CD4-positive, alpha-beta memory T cell (primary cell): ENCODE measurements at regions not wholly inside any gene's neighbourhood (a gene's known extent, or its start where the extent isn't known, plus 50 kb on each side); places are given as distances from the start of the nearest gene placed in this dataset.

ENCODE experiments used
- CTCF ChIA-PET: fragments of 350-600 bp; sonication (Branson Sonifier 250); formaldehyde crosslinking; loops from one replicate; lab custom pipeline; 2021; ENCODE audit warnings: inconsistent platforms; ENCODE audit not compliant: partially characterized antibody; lab: Charles Lee
- POLR2A ChIA-PET: fragments of 350-600 bp; sonication (Branson Sonifier 250); formaldehyde crosslinking; loops from one replicate; lab custom pipeline; 2021; ENCODE audit not compliant: partially characterized antibody; lab: Charles Lee
- DNase-seq, 5 donors: peaks; one replicate each; pipeline versions ENCODE4 v3.0.0 to v3.0.0-alpha.2; 2020 to 2022; ENCODE audit warnings: mixed read lengths in 1 of 5
- H3K27ac ChIP-seq: one replicate; pipeline ENCODE4 v1.7.0; 2013; ENCODE audit warnings: low read depth, low read length
- H3K27me3 ChIP-seq: 2 replicates; pipeline ENCODE4 v1.7.0; 2013; ENCODE audit warnings: mild to moderate bottlenecking, low read length, moderate library complexity; ENCODE audit not compliant: insufficient read depth
- H3K36me3 ChIP-seq: 2 replicates; pipeline ENCODE4 v1.7.0; 2013; ENCODE audit warnings: mild to moderate bottlenecking, low read length, moderate library complexity; ENCODE audit not compliant: insufficient read depth
- H3K4me1 ChIP-seq: 2 replicates; pipeline ENCODE4 v1.7.0; 2013; ENCODE audit warnings: mild to moderate bottlenecking, low read length, moderate library complexity; ENCODE audit not compliant: insufficient read depth
- H3K4me3 ChIP-seq, 2 donors: one replicate each; pipeline ENCODE4 v1.7.0; 2013; ENCODE audit warnings: low read length in 2 of 2, mild to moderate bottlenecking in 1 of 2
- H3K9me3 ChIP-seq, 2 donors: one replicate each; pipeline ENCODE4 v1.7.0; 2013; ENCODE audit warnings: low read length in 2 of 2, control low read depth in 1 of 2; ENCODE audit not compliant: control insufficient read depth in 1 of 2
- H3K27ac Mint-ChIP-seq, 7 donors: one replicate each; pipeline ENCODE4 v1.8.0; 2020 to 2021; ENCODE audit warnings: mixed read lengths in 7 of 7, mild to moderate bottlenecking in 6 of 7, inconsistent platforms in 3 of 7, moderate library complexity in 3 of 7
- H3K27me3 Mint-ChIP-seq, 2 donors: one replicate each; pipeline ENCODE4 v1.8.0; 2020 to 2021; ENCODE audit warnings: mixed read lengths in 2 of 2
- H3K36me3 Mint-ChIP-seq, 2 donors: one replicate each; pipeline ENCODE4 v1.8.0; 2020 to 2021; ENCODE audit warnings: mixed read lengths in 2 of 2, inconsistent platforms in 1 of 2, mild to moderate bottlenecking in 1 of 2
- H3K4me1 Mint-ChIP-seq, 4 donors: one replicate each; pipeline ENCODE4 v1.8.0; 2020 to 2021; ENCODE audit warnings: mixed read lengths in 4 of 4, mild to moderate bottlenecking in 1 of 4
- H3K4me3 Mint-ChIP-seq, 8 donors: one replicate each; pipeline ENCODE4 v1.8.0; 2020 to 2021; ENCODE audit warnings: mixed read lengths in 8 of 8, mild to moderate bottlenecking in 7 of 8, moderate library complexity in 6 of 8, inconsistent platforms in 3 of 8
- H3K9me3 Mint-ChIP-seq, 8 donors: one replicate each; pipeline ENCODE4 v1.8.0; 2020 to 2021; ENCODE audit warnings: mixed read lengths in 8 of 8, mild to moderate bottlenecking in 5 of 8, inconsistent platforms in 3 of 8, moderate library complexity in 1 of 8
- intact Hi-C: fragments of 100-400 bp; cut with micrococcal nuclease; formaldehyde crosslinking; loops from one replicate; pipeline ENCODE4 v1.15.1; 2023

DNA sequence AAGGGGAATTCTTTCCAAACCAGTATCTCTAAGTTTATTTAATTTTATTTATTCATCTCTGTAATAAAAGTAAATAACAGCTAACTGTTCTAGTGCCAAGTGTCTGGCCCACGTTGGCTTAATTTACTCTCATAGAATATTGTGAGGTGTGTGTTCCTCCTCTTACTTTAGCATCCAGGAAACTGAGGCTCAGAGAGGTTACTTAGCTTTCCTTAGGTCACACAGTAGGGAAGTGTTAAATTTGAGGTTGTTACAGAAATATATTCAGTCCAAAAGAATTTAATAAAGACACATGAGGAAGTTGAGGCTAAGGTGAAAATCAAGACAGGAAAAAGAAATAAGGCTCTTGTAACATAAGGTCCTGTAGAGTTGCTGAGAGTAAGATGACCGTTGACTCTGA is 84.4 kb upstream of the MRPS22 start:
- Histone ChIP-seq H3K9me3 (no peaks in the 10 kb centered on the region), H3K4me1 (no peaks in the 10 kb centered on the region), H3K4me3 (no peak overlapping the region), H3K36me3 (no peaks in the 10 kb centered on the region), H3K27me3 (no peaks in the 10 kb centered on the region), H3K27ac (no peak overlapping the region)
- ChIA-PET CTCF (no interaction called here), POLR2A (no interaction called here)
- Mint-ChIP-seq H3K4me1 (no peaks in the 10 kb centered on the region), H3K27me3 (peaks cover 6 to 7% of the 10 kb centered on the region in 2 donors), H3K27ac (no peak overlapping the region), H3K4me3 (no peak overlapping the region), H3K36me3 (no peaks in the 10 kb centered on the region), H3K9me3 (peaks cover 0 to 5% (median 0%) of the 10 kb centered on the region in 8 donors)
- no peak for DNase-seq
- intact Hi-C loops = no loop called here

GRCh38 chr3:139260041-139260486 is 83.8 kb upstream of the MRPS22 start:
- no peaks in the 10 kb centered on the region for H3K36me3 ChIP-seq
- no peak overlapping the region for H3K27ac Mint-ChIP-seq
- intact Hi-C loops = no loop called here
- CTCF ChIA-PET = no interaction called here
- no peaks in the 10 kb centered on the region for H3K9me3 ChIP-seq
- H3K4me1 Mint-ChIP-seq = no peaks in the 10 kb centered on the region
- H3K27me3 Mint-ChIP-seq = peaks cover 5 to 7% of the 10 kb centered on the region in 2 donors
- H3K36me3 Mint-ChIP-seq = no peaks in the 10 kb centered on the region
- POLR2A ChIA-PET = no interaction called here
- H3K27me3 ChIP-seq = no peaks in the 10 kb centered on the region
- no peak overlapping the region for H3K4me3 Mint-ChIP-seq
- DNase-seq = no peak
- H3K9me3 Mint-ChIP-seq = peaks cover 0 to 5% (median 0%) of the 10 kb centered on the region in 8 donors
- H3K27ac ChIP-seq = no peak overlapping the region
- no peak overlapping the region for H3K4me3 ChIP-seq
- H3K4me1 ChIP-seq = no peaks in the 10 kb centered on the region

DNA sequence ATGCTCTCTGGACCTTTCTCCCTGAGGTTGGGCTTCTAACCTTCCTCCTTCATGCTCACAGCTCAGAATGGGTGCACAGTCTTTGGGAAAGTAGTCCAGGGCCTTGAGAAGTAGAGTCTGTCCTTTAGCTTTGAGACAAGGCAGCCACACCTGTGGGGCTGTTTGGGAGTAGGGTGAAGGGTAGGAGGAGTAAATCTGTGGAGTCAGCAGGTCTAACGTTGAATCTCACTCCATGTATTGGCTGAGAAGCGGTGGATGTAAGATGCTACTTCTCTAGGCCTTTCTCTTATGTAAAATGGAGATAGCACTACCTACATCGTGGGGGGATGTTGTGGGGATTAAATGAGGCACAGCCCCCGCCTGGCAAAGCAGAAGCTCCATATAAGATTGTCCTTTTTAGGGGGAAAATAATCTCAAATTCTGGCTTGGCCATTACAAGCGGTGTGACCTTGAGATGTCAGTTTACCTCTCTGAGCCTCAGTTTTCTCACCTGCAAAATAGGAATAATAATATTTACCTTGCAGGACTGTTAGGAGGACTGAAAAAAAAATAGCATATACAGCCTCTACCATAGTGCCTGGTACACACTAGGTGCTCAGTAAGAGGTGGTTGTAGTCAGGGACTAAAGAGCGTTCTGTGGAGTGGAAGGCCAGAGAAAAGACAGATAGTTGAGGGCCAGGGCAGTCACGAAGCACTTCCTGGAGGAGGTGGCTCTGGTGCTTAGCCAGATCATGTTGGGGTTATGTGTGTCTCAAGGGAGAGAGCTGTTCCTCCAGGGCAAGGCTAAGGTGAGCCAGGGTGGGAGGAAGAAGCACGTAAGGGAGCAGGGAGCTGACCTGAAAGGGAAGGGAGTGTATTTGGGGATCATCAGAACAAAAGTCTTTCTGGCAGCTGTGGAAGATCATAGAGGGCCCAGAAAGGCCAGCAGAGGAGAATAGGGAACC is 82.8 kb upstream of the MRPS22 start:
- H3K27me3 Mint-ChIP-seq = peaks cover 5 to 7% of the 10 kb centered on the region in 2 donors
- no peak overlapping the region for H3K4me3 Mint-ChIP-seq
- peaks cover 0 to 5% (median 0%) of the 10 kb centered on the region in 8 donors for H3K9me3 Mint-ChIP-seq
- no peak overlapping the region for H3K4me3 ChIP-seq
- H3K36me3 ChIP-seq = no peaks in the 10 kb centered on the region
- ChIA-PET POLR2A (no interaction called here), CTCF (no interaction called here)
- no peaks in the 10 kb centered on the region for H3K4me1 ChIP-seq
- H3K27ac Mint-ChIP-seq = no peak overlapping the region
- H3K27ac ChIP-seq = no peak overlapping the region
- DNase-seq = no peak
- intact Hi-C loops = no loop called here
- H3K27me3 ChIP-seq = no peaks in the 10 kb centered on the region
- no peaks in the 10 kb centered on the region for H3K36me3 Mint-ChIP-seq
- no peaks in the 10 kb centered on the region for H3K4me1 Mint-ChIP-seq
- H3K9me3 ChIP-seq = no peaks in the 10 kb centered on the region

GRCh38 chr3:139261754-139262586 is 81.8 kb upstream of the MRPS22 start:
- Mint-ChIP-seq H3K27me3 (peaks cover 5 to 6% of the 10 kb centered on the region in 2 donors), H3K9me3 (peaks cover 0 to 5% (median 0%) of the 10 kb centered on the region in 8 donors), H3K4me3 (no peak overlapping the region), H3K27ac (no peak overlapping the region), H3K36me3 (no peaks in the 10 kb centered on the region), H3K4me1 (no peaks in the 10 kb centered on the region)
- Histone ChIP-seq H3K27me3 (no peaks in the 10 kb centered on the region), H3K4me1 (no peaks in the 10 kb centered on the region), H3K9me3 (no peaks in the 10 kb centered on the region), H3K27ac (no peak overlapping the region), H3K36me3 (no peaks in the 10 kb centered on the region), H3K4me3 (no peak overlapping the region)
- intact Hi-C loops = no loop called here
- POLR2A ChIA-PET = no interaction called here
- no peak for DNase-seq
- CTCF ChIA-PET = no interaction called here

DNA sequence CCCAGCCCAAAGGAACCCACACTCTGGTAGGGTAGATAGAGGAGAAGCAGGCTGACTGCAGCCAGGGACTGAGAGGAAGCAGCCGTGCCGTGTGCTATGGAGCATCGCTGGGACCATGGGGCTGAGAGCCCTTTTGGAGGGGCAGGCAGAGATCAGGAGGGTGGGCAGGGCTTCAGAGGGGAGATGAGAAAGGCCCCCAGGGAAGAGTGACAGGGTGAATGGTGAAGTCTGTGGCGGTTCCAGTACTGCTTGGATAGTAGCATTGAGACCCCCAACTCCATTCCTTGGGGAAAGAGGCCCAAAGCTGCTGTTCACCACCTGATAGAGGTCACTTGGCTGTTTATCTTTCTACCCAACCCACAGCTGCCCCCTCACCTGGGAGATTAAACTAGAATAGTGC is 80.0 kb upstream of the MRPS22 start:
- DNase-seq = no peak
- Histone ChIP-seq H3K4me3 (no peak overlapping the region), H3K27me3 (no peaks in the 10 kb centered on the region), H3K36me3 (no peaks in the 10 kb centered on the region), H3K4me1 (no peaks in the 10 kb centered on the region), H3K9me3 (no peaks in the 10 kb centered on the region), H3K27ac (no peak overlapping the region)
- intact Hi-C loops = no loop called here
- Mint-ChIP-seq H3K27ac (no peak overlapping the region), H3K27me3 (no peaks in the 10 kb centered on the region), H3K4me1 (no peaks in the 10 kb centered on the region), H3K9me3 (peaks cover 0 to 2% (median 0%) of the 10 kb centered on the region in 8 donors), H3K4me3 (no peak overlapping the region), H3K36me3 (no peaks in the 10 kb centered on the region)
- CTCF ChIA-PET = no interaction called here
- POLR2A ChIA-PET = no interaction called here

GRCh38 chr3:139264375-139264774 is 79.4 kb upstream of the MRPS22 start:
- Mint-ChIP-seq H3K36me3 (no peaks in the 10 kb centered on the region), H3K4me1 (no peaks in the 10 kb centered on the region), H3K27ac (no peak overlapping the region), H3K9me3 (peaks cover 0 to 2% (median 0%) of the 10 kb centered on the region in 8 donors), H3K4me3 (no peak overlapping the region), H3K27me3 (no peaks in the 10 kb centered on the region)
- DNase-seq = no peak
- POLR2A ChIA-PET = no interaction called here
- H3K27ac ChIP-seq = no peak overlapping the region
- CTCF ChIA-PET = no interaction called here
- H3K27me3 ChIP-seq = no peaks in the 10 kb centered on the region
- no peaks in the 10 kb centered on the region for H3K9me3 ChIP-seq
- no peak overlapping the region for H3K4me3 ChIP-seq
- intact Hi-C loops = no loop called here
- no peaks in the 10 kb centered on the region for H3K4me1 ChIP-seq
- H3K36me3 ChIP-seq = no peaks in the 10 kb centered on the region
